ENCODE measurements at regions not wholly inside any gene's neighbourhood (a gene's known extent, or its start where the extent isn't known, plus 50 kb on each side); places are given as distances from the start of the nearest gene placed in this dataset.
A peak's percentile ranks its signal among the peaks of the same experiment; 100 is the strongest.
"Not testable (repeated sequence)": the region's sequence is repeated elsewhere in the genome, so short reads cannot be mapped to it uniquely, and the experiment has no call there.

- DNase-seq (ENCODE audit: low spot score), result no peak
These were observed 650.0 kb upstream of the STXBP6 start for GRCh38 chr14:25699981-25700380.

- DNase-seq (ENCODE audit: low spot score), result no peak
These were observed 648.2 kb upstream of the STXBP6 start for GRCh38 chr14:25698111-25698510.

- no peak for DNase-seq (ENCODE audit: low spot score)
These were observed 646.2 kb upstream of the STXBP6 start for GRCh38 chr14:25696176-25696575.

GRCh38 chr14:25685004-25685403, 635.1 kb upstream of the STXBP6 start:
- DNase-seq (ENCODE audit: low spot score), result no peak

GRCh38 chr14:25680934-25681333, 631.0 kb upstream of the STXBP6 start:
- no peak for DNase-seq (ENCODE audit: low spot score)

GRCh38 chr14:25680511-25680910, 630.6 kb upstream of the STXBP6 start:
- not testable (repeated sequence) for DNase-seq (ENCODE audit: low spot score)

- DNase-seq (ENCODE audit: low spot score), result no peak
These were observed 627.2 kb upstream of the STXBP6 start for GRCh38 chr14:25677111-25677510.

GRCh38 chr14:25667387-25667786, 617.4 kb upstream of the STXBP6 start:
- no peak for DNase-seq (ENCODE audit: low spot score)

GRCh38 chr14:25666877-25667276, 616.9 kb upstream of the STXBP6 start:
- no peak for DNase-seq (ENCODE audit: low spot score)

GRCh38 chr14:25658988-25659387, 609.0 kb upstream of the STXBP6 start:
- no peak for DNase-seq (ENCODE audit: low spot score)

- DNase-seq (ENCODE audit: low spot score), result no peak
These were observed 580.5 kb upstream of the STXBP6 start for GRCh38 chr14:25630447-25630846.

- DNase-seq (ENCODE audit: low spot score), result no peak
These were observed 579.0 kb upstream of the STXBP6 start for GRCh38 chr14:25628978-25629377.

GRCh38 chr14:25628390-25628789, 578.4 kb upstream of the STXBP6 start:
- no peak for DNase-seq (ENCODE audit: low spot score)

- DNase-seq (ENCODE audit: low spot score), result no peak
These were observed 577.0 kb upstream of the STXBP6 start for GRCh38 chr14:25626986-25627385.

- DNase-seq (ENCODE audit: low spot score), result no peak
These were observed 572.8 kb upstream of the STXBP6 start for GRCh38 chr14:25622763-25623162.

- no peak for DNase-seq (ENCODE audit: low spot score)
These were observed 570.6 kb upstream of the STXBP6 start for GRCh38 chr14:25620515-25620914.

GRCh38 chr14:25615174-25615573, 565.2 kb upstream of the STXBP6 start:
- no peak for DNase-seq (ENCODE audit: low spot score)

- DNase-seq (ENCODE audit: low spot score), result peak; percentile 36
These were observed 557.2 kb upstream of the STXBP6 start for GRCh38 chr14:25607192-25607591.

GRCh38 chr14:25602106-25602505, 552.2 kb upstream of the STXBP6 start:
- DNase-seq (ENCODE audit: low spot score), result no peak

- DNase-seq (ENCODE audit: low spot score), result no peak
These were observed 538.8 kb upstream of the STXBP6 start for GRCh38 chr14:25588751-25589150.

GRCh38 chr14:25574628-25575325, 524.8 kb upstream of the STXBP6 start:
- no peak for DNase-seq (ENCODE audit: low spot score)

- no peak for DNase-seq (ENCODE audit: low spot score)
These were observed 520.5 kb upstream of the STXBP6 start for GRCh38 chr14:25570483-25570882.

GRCh38 chr14:25557466-25557865, 507.5 kb upstream of the STXBP6 start:
- no peak for DNase-seq (ENCODE audit: low spot score)

GRCh38 chr14:25552826-25553225, 502.9 kb upstream of the STXBP6 start:
- DNase-seq (ENCODE audit: low spot score), result no peak

Measured in globus pallidus (tissue), 1 donor.